ENCODE measurements at regions not wholly inside any gene's neighbourhood (a gene's known extent, or its start where the extent isn't known, plus 50 kb on each side); places are given as distances from the start of the nearest gene placed in this dataset.

DNA sequence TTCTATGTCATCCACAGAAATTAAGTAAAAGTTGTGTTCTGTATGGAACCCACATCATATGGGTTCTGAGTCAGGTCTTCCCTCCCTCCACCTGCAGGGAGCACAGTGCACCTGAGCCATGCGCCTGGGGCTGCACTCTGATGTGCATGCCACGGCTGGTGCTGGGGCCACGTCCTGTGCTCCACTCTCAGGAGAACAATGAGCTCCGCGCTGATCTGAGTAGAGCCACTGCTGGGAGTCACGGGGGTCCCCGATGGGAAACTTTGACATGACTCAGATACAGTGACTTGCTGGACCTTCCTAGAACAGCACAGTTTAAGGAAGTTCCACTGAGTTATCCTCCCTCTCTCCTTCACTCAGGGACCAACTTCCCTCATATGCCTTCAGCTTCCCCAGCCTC, 683.4 kb downstream of the TMEM121 start:
- TF ChIP-seq, protein P1, sequence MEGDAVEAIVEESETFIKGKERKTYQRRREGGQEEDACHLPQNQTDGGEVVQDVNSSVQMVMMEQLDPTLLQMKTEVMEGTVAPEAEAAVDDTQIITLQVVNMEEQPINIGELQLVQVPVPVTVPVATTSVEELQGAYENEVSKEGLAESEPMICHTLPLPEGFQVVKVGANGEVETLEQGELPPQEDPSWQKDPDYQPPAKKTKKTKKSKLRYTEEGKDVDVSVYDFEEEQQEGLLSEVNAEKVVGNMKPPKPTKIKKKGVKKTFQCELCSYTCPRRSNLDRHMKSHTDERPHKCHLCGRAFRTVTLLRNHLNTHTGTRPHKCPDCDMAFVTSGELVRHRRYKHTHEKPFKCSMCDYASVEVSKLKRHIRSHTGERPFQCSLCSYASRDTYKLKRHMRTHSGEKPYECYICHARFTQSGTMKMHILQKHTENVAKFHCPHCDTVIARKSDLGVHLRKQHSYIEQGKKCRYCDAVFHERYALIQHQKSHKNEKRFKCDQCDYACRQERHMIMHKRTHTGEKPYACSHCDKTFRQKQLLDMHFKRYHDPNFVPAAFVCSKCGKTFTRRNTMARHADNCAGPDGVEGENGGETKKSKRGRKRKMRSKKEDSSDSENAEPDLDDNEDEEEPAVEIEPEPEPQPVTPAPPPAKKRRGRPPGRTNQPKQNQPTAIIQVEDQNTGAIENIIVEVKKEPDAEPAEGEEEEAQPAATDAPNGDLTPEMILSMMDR (IDR thresholded peaks at IDR 0.05; ENCODE audit: insufficient read depth, low read depth, low read length), result no peak
- no peak for DNase-seq (ENCODE audit: low read depth)
- no peak overlapping the region for H3K4me3 ChIP-seq (ENCODE audit: low read depth, low read length)

DNA sequence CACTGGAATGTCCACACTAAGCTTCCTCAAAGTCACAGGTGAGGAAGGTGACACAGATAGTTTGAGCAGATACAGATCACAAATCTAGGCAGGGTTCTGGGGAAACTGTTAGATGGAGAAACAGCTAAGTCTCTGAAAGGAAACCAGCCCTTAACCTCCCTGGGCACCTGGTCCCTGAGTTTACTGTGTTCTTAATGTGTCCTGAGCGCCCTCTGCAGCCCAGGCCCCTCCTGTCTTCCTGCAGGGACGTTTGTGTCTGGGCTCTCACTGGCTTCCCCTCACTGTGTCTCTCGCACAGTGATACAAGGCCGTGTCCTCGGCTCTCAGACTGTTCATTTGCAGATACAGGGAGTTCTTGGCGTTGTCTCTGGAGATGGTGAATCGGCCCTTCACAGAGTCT, 684.3 kb downstream of the TMEM121 start:
- H3K4me3 ChIP-seq (ENCODE audit: low read depth, low read length), result no peak overlapping the region
- DNase-seq (ENCODE audit: low read depth), result no peak
- TF ChIP-seq, protein P1 (IDR thresholded peaks at IDR 0.05; ENCODE audit: insufficient read depth, low read depth, low read length), result no peak

DNA sequence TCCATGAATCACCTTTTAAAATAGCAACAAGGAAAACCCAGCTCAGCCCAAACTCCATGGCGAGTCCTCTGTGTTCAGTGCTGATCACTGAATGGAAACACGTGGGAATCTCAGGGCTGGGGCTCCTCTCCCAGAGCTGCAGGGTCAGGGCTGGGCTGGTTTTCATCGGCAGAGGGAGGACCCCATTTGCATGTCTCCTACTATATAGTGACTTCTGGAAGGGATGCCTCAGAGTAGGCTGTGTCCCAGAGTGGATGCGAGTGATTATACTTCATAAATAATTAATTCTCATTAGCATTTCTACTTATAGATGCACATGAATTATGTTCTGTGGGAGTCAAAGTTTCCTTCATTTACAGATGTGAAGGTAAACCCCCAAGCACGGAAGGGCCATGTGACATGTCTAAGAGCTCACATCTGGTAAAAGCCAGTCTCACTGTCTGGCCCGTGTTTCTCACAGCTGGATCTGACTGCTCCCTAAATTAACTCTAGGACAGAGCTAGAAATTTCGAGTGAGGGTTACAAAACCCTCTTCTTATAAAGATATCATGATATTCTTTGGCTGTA, 685.0 kb downstream of the TMEM121 start:
- no peak for DNase-seq (ENCODE audit: low read depth)
- H3K4me3 ChIP-seq (ENCODE audit: low read depth, low read length), result no peak overlapping the region
- TF ChIP-seq, protein P1 (IDR thresholded peaks at IDR 0.05; ENCODE audit: insufficient read depth, low read depth, low read length), result no peak

DNA sequence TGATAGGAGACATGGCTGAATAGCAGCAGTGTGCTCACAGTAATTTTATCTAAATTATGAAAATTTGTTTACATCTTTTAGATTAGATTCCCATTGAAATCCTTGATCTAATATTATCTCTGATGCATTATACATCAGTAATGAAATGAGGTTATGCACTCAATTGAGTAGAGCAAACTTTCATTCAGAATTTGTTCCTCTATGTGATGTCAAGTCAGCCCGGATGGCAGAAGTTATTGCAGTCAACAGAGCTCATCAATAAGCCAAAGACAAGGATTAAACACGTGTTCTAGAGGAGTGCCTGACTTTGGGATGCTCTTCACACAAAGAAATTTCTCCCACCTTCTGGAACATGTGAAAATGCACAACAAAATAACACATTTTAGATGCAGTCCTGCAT, 688.8 kb downstream of the TMEM121 start:
- H3K4me3 ChIP-seq (ENCODE audit: low read depth, low read length), result no peak overlapping the region
- no peak for DNase-seq (ENCODE audit: low read depth)
- TF ChIP-seq, protein P1 (IDR thresholded peaks at IDR 0.05; ENCODE audit: insufficient read depth, low read depth, low read length), result no peak

DNA sequence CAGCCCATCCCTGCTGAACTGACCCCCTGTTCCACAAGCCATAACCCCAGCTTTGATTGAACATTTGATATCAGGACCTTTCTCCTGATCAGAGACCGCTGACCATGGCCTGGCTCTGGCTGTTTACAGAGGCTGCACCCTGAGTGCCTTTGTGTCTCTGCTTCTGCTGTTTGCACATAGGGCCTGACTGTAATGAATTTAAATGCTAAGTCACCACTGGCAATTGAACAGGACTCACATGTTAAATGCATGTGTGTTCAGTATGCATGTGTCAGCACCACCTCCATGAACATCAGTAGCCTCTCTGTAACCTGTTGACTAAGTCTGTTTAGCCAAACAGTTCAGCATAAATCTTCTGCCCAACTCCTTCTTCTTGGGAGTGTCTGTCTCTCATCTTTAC, 690.3 kb downstream of the TMEM121 start:
- no peak overlapping the region for H3K4me3 ChIP-seq (ENCODE audit: low read depth, low read length)
- DNase-seq (ENCODE audit: low read depth), result no peak
- TF ChIP-seq, protein P1 (IDR thresholded peaks at IDR 0.05; ENCODE audit: insufficient read depth, low read depth, low read length), result no peak

DNA sequence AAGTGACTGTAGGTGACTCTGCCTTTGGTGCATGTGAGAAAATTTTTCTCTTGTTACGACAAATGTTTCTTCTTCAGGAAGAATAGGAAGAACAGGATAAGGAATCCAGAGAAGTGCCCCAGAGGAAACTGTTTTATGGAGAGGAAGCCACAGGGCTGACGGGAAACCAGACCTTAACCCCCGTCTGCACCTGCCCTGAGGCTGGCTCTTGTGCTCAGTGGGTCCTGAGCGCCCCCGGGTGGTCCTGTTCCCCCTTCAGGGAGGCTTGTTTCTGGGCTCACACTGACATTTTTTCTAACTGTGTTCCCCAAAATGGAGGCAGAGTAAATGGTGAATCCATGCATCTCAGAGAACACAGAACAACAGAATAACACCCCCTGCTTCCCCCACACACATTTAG, 691.8 kb downstream of the TMEM121 start:
- no peak overlapping the region for H3K4me3 ChIP-seq (ENCODE audit: low read depth, low read length)
- TF ChIP-seq, protein P1 (IDR thresholded peaks at IDR 0.05; ENCODE audit: insufficient read depth, low read depth, low read length), result no peak
- no peak for DNase-seq (ENCODE audit: low read depth)

DNA sequence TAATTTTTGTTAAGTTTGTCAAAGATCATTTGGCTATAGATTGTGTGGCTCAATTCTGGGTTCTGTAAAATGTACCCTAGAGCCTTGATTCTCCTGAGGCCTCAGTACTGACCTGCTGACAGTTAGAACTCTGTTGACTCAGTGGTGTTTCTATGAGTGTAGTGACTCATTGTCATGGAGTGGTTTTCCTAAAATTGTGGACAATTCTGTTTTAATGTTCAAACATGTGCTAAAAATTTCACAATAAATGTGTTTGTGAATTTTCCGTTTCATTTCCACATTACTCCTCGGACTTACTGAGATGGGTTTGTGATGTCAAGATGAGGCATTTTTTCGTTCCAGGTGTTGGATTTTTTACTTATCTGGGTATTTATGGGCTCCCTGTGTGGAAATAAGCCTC, 695.9 kb downstream of the TMEM121 start:
- no peak for DNase-seq (ENCODE audit: low read depth)
- H3K4me3 ChIP-seq (ENCODE audit: low read depth, low read length), result no peak overlapping the region
- TF ChIP-seq, protein P1 (IDR thresholded peaks at IDR 0.05; ENCODE audit: insufficient read depth, low read depth, low read length), result no peak

Measured in fibroblast of villous mesenchyme (primary cell).